ENCODE measurements at regions not wholly inside any gene's neighbourhood (a gene's known extent, or its start where the extent isn't known, plus 50 kb on each side); places are given as distances from the start of the nearest gene placed in this dataset.
"Not testable (repeated sequence)": the region's sequence is repeated elsewhere in the genome, so short reads cannot be mapped to it uniquely, and the experiment has no call there.

DNA sequence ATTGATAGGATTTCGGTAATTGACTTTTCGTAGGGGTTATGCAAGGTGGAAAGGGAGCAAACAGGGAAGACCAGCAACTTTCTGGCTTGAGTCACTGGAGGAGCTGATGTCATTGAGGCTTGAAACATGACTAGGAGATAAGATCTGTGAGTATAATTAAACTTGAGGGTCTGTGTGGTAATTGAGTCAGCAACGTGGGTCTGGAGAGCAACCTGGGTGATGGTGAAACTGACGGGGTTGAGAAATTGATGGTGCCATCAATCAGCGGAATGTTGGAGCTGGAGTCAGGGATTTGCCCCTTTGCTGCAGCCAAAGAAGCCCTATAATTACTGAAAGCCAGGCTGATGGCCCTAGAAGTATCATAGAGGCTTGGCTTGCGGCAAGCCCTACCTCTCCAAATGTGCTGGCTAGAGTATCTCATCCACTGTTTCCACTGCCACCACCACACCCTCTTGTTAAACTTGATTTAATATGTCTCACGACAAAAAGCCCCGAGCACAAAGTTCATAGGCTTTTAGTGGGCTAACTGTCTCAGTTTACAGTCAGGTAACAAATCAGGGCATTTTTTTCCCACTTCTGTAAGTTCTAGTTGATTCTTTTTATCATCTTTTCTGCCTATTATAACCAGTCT, 186.9 kb upstream of the ELAC2 start:
- no peak for DNase-seq

- no peak for DNase-seq
Measured at GRCh38 chr17:13202835-13203234, 185.0 kb upstream of the ELAC2 start.

DNA sequence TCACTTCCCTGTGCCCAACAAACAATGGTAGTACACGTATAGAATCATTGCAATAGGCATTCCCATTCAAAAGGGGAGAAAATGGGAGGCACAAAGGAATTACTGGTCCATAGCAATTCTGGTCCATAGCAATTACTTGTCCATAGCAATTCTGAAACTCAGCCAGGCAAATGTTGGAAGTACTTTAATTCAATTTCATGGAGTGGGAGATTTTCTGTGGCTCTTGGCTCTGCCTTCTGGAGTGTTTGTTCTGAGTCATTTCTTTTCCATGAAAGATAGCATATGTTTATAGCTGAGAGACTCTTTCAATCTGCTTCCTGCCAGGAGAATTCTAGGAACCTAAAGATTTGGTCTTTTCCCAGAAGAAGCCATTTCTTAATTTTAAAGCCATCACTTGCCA, 182.8 kb upstream of the ELAC2 start:
- DNase-seq, result no peak

- no peak for DNase-seq
Measured at GRCh38 chr17:13199425-13199824, 181.6 kb upstream of the ELAC2 start.

- DNase-seq, result no peak
Measured at GRCh38 chr17:13197586-13197985, 179.8 kb upstream of the ELAC2 start.

GRCh38 chr17:13194887-13195286, 177.1 kb upstream of the ELAC2 start:
- DNase-seq, result no peak

DNA sequence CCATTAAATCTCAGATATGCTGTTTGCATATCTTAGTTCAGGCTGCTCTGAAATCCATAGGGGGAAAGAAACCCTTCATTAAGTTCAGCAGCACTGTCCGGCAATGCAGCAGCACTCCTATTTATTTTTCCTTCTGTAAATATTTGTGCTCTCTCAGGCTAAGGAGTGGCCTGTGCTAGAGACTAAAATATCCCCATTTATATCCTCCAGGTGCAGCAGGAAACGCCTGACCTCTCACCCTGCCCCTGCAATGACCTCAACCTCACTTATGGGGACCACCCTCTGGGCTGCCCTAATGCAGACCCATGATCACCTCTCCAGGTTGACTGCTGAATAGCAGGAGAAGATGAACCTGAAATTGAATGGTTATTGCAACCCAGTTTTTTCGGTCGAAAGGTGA, 165.0 kb upstream of the ELAC2 start:
- no peak for DNase-seq

DNA sequence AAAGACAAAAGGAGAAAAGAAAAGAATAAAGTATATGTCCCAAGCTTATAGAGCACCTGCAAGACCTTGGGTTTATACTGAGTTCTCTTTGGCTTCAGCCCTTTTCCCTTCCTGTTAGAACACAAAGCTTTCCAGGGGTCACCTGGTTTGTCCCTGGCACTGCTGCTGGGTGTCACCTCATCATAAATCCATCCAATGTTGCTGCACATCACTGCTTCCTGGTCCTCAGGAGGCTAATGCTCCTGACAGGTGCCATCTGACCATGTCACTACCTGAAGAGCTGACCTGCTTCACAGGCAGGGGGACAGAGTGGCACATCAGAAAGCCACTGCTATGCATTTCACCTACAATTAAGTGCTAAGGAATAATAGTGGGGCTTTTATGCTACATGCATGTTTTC, 164.6 kb upstream of the ELAC2 start:
- DNase-seq, result no peak

- no peak for DNase-seq
Measured at GRCh38 chr17:13181683-13182082, 163.9 kb upstream of the ELAC2 start.

DNA sequence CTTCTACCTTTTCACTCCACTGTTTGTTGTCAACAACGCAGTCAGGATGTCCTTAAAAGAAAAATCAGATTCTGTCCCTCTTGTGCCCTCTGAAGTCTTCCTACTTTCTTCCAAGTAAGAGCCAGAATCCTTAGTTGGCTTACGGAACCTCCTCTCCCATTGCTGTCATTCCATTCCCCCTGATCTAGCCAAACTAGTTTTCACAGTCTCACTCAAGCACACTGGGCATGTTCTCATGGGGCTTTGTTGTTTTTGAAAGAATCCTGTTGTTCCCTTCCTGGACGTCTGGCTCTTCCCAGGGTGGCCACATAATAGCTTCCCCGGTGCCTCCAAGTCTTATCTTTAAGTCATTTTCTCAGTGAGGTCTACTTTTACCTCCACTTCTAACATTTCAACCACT, 158.6 kb upstream of the ELAC2 start:
- DNase-seq, result no peak

- DNase-seq, result no peak
Measured at GRCh38 chr17:13171790-13172189, 154.0 kb upstream of the ELAC2 start.

DNA sequence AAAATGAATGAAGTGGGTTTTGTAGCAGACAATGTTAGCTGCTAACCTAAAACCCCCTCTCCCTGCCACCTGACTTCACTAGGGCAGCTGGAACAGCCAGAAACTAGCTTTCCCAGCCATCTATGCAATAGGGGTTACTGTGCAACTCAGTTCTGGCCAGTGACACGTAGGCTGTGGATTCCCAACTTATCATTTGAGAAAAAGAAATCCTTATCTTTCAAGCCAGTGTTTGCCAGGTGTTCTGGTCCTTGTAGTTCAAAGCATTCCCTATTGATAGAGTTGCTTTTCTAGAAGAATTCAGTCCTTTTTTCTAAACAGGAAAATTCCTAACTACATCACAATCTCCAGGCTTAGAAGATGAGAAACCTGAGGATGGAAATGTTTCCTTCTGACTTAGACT, 144.5 kb upstream of the ELAC2 start:
- DNase-seq, result no peak

DNA sequence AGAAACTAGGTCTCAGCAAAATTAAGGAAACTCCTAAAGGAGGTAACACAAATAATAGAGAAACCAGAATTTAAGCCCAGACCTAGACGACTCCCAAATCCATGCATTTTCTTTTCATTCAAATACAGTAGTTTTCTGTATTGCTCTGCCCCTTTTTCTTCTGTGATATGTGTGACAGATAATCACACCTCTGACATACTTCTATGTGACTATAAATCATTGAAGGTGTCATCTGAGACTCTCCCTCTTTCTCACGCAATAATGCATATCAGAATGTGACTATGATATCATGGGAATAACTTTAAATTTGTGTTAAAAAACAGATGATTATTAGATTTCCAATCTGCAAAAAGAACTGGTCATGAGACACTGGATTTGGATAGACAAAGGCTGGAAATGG, 143.0 kb upstream of the ELAC2 start:
- no peak for DNase-seq

DNA sequence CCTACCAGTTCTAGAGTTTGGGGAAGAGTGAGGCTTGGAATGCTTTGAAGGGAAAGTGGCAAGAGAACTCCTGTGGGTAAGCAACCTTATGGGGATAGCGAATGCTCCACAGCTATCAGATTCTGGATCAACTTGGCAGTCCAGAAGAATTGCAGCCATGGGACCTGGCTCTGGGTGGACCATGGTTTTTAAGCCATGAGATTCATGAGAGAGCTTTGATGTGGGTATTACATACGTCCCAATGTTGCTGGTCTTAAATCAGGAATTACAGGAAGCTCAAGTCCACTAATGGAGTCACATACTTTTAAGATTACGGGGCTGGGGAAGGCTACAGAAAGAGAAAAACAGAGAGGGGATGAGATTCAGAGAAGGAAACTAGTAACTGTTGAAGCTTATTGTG, 142.5 kb upstream of the ELAC2 start:
- DNase-seq, result no peak

GRCh38 chr17:13158494-13159240, 140.8 kb upstream of the ELAC2 start:
- DNase-seq, result no peak

DNA sequence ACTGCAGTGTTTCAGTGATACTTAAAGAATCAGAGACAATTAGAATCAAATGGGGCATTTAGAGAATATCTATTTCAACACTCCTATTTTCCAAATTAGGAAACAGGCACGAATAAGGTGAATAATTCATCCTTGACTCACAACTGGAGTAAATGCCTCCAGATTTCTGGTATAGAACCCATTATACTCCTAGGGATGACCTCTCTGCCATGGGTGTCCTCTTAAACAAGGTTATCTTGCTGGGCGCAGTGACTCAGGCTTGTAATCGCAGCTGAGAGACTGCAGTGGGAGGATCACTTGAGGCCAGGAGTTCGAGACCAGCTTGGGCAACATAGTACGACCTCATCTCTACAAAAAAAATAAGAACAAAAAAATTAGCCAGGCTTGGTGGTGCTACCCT, 139.8 kb upstream of the ELAC2 start:
- DNase-seq, result no peak

- no peak for DNase-seq
Measured at GRCh38 chr17:13154930-13155329, 137.1 kb upstream of the ELAC2 start.

DNA sequence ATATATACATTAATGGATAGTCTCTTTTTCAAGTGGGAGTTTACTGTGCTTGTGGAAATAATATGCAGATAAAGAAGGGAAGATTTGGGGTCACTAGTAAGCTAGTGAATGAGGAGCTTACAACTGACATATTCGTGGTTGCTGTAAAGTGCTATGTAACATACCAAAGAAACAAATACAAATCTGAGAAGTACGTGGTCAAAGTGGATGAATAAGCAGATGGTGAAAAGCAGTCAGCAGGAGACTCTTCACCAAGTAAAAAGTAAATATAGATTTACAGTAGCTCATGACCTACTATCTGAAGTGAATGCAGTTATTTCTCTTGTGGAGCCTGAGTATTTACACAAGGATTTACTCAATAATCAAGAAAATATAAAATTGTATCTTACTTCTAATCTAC, 136.6 kb upstream of the ELAC2 start:
- no peak for DNase-seq

DNA sequence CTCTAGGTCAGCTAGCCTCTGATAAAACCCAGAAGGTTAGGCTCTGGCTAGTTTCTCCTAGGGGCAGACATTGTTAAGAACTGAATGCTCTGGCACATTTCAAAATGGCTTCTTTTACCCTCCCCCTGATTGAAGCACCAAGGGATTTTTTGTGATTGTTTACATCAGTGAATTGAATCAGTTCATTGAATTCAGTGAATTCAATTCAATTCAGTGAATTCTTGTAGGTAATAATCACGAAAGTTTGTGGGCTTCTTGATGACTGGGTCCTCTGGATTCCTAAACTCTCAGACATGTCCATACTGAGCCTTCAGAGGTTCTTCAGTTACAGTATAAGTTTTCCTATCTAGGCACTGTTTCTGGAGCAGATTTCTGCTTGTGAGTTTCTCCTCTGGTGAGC, 135.2 kb upstream of the ELAC2 start:
- DNase-seq, result no peak

DNA sequence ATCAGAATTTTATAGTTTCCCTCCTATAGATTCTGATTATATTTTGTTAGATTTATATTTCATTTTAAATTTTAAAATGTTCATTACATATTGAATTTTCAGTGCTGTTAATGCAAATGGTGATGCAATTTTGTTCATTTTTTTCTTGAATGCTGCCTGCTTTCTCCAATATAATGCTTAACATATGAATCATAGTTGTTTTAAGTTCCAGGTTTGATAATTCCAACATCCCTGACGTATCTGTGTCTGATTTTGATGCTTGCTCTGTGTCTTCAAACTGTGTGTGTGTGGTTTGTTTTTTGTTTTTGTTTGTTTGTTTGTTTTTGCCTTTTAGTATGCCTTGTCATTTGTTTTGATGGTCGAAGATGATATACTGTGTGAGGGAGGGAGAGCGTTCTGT, 134.7 kb upstream of the ELAC2 start:
- DNase-seq, result no peak

DNA sequence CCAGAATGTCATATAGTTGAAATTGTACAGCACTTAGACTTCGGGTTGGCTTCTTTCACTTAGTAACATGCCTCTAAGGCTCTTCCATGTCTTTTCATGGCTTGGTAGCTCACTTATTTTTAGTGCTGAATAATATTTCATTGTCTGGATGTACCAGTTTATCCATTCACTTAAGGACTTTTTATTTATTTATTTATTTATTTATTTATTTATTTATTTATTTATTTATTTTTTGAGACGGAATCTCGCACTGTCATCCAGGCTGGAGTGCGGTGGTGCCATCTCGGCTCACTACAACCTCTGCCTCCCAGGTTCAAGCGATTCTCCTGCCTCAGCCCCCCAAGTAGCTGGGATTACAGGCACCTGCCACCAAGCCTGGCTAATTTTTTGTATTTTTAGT, 132.9 kb upstream of the ELAC2 start:
- DNase-seq, result not testable (repeated sequence)

DNA sequence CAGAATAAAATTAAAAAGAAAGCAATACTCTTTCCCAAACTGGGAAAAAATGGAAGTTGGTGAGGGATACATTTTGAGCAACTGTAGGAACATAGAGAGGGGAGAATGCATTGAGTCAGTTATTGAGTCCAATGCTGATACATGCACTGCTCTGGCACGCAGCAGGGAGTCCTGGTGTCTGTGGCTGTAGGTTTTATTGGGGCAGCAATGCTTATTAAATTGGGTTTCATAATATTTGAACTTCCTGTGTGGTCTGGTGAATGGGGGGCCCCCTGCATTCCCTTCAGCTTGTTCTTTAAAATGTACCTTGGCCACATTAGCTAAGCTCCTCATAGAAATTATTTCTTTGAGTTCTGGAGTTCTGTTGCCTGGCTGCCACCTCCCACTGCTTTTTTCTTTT, 125.2 kb upstream of the ELAC2 start:
- DNase-seq, result no peak

GRCh38 chr17:13140750-13141149, 122.9 kb upstream of the ELAC2 start:
- no peak for DNase-seq

DNA sequence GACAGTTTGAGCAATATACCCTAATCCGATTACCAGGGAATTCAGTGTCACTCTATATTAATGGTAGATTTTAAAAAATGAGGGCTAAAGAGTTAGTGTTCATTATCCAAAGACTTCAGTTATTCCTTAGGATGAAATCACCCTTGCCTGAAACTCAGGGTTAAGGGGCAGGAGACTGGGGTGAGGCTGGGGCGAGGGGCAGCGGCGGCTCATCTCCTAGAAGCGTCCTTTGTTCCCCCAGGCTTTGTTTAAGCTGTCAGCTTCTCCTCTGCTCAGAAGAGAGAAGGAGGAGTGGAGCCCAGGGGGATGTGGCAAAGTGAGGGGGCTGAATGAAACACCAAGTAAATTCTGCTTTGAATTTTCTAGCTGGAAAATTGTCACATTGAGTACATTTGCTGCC, 117.7 kb upstream of the ELAC2 start:
- no peak for DNase-seq

- no peak for DNase-seq
Measured at GRCh38 chr17:13134076-13134475, 116.2 kb upstream of the ELAC2 start.
